ENCODE measurements at regions not wholly inside any gene's neighbourhood (a gene's known extent, or its start where the extent isn't known, plus 50 kb on each side); places are given as distances from the start of the nearest gene placed in this dataset.
A peak's percentile ranks its signal among the peaks of the same experiment; 100 is the strongest.
"Not testable (repeated sequence)": the region's sequence is repeated elsewhere in the genome, so short reads cannot be mapped to it uniquely, and the experiment has no call there.

GRCh38 chr3:159263750-159264553 is 462.1 kb downstream of the MFSD1 start:
- peak; percentile 58 for DNase-seq (ENCODE audit: low read depth)

- no peak for DNase-seq (ENCODE audit: low read depth)
These were observed 463.9 kb downstream of the MFSD1 start for GRCh38 chr3:159265705-159266104.

- peak; percentile 73 for DNase-seq (ENCODE audit: low read depth)
These were observed 464.9 kb downstream of the MFSD1 start for GRCh38 chr3:159266779-159267178.

GRCh38 chr3:159271799-159272512 is 470.1 kb downstream of the MFSD1 start:
- no peak for DNase-seq (ENCODE audit: low read depth)

- no peak for DNase-seq (ENCODE audit: low read depth)
These were observed 471.2 kb downstream of the MFSD1 start for GRCh38 chr3:159273070-159273469.

- DNase-seq (ENCODE audit: low read depth): peak; percentile 33
These were observed 471.8 kb downstream of the MFSD1 start for GRCh38 chr3:159273608-159274007.

GRCh38 chr3:159275741-159276140 is 473.9 kb downstream of the MFSD1 start:
- DNase-seq (ENCODE audit: low read depth): no peak

GRCh38 chr3:159277814-159278213 is 476.0 kb downstream of the MFSD1 start:
- DNase-seq (ENCODE audit: low read depth): peak; percentile 30

GRCh38 chr3:159280386-159281191 is 478.7 kb downstream of the MFSD1 start:
- no peak for DNase-seq (ENCODE audit: low read depth)

- no peak for DNase-seq (ENCODE audit: low read depth)
These were observed 491.6 kb downstream of the MFSD1 start for GRCh38 chr3:159293493-159293892.

- DNase-seq (ENCODE audit: low read depth): no peak
These were observed 500.1 kb downstream of the MFSD1 start for GRCh38 chr3:159301961-159302360.

- DNase-seq (ENCODE audit: low read depth): no peak
These were observed 503.2 kb downstream of the MFSD1 start for GRCh38 chr3:159305017-159305416.

- not testable (repeated sequence) for DNase-seq (ENCODE audit: low read depth)
These were observed 514.9 kb downstream of the MFSD1 start for GRCh38 chr3:159316706-159317105.

GRCh38 chr3:159319156-159319555 is 517.3 kb downstream of the MFSD1 start:
- DNase-seq (ENCODE audit: low read depth): no peak

GRCh38 chr3:159322322-159322939 is 520.6 kb downstream of the MFSD1 start:
- DNase-seq (ENCODE audit: low read depth): peak; percentile 55

- DNase-seq (ENCODE audit: low read depth): no peak
These were observed 522.0 kb downstream of the MFSD1 start for GRCh38 chr3:159323848-159324247.

- DNase-seq (ENCODE audit: low read depth): no peak
These were observed 525.1 kb downstream of the MFSD1 start for GRCh38 chr3:159326998-159327397.

- DNase-seq (ENCODE audit: low read depth): no peak
These were observed 530.8 kb downstream of the MFSD1 start for GRCh38 chr3:159332535-159333099.

- DNase-seq (ENCODE audit: low read depth): no peak
These were observed 537.3 kb downstream of the MFSD1 start for GRCh38 chr3:159339131-159339530.

GRCh38 chr3:159340877-159341500 is 539.1 kb downstream of the MFSD1 start:
- DNase-seq (ENCODE audit: low read depth): no peak
